HG03280 (cell line): ENCODE measurements at regions not wholly inside any gene's neighbourhood (a gene's known extent, or its start where the extent isn't known, plus 50 kb on each side); places are given as distances from the start of the nearest gene placed in this dataset.

ENCODE experiments used
- ATAC-seq: cut with Tn5 transposase; IDR thresholded peaks from one replicate; pipeline ENCODE4 v1.9.1; 2021; ENCODE audit warnings: mild to moderate bottlenecking, moderate library complexity; ENCODE audit not compliant: unreplicated experiment

DNA sequence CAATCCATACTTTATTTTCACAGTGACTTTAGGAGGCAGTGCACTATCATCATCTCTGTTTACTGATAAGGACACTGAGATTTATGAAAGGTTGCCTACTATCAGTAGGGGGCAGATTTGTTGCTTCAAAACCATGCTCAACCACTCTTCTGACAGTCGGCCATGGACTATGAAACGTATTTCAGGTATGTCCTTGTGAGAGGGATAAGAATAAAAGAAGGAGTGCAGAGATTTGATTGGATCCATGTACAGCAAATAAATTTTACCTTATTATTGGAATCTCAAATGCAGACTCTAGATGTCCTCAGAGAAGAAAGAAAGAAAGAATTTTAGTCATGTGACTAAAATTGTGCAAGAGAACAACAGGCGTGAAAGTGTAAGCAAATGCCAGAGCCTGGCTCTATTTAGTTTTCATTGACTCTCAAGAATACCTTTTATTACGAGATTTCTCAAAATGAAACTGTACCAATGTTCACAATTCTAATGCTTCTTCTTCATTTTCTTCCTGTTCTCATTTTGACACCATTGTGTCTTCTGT is 296.6 kb upstream of the RASA1 start:
- peak; percentile 59 for ATAC-seq

DNA sequence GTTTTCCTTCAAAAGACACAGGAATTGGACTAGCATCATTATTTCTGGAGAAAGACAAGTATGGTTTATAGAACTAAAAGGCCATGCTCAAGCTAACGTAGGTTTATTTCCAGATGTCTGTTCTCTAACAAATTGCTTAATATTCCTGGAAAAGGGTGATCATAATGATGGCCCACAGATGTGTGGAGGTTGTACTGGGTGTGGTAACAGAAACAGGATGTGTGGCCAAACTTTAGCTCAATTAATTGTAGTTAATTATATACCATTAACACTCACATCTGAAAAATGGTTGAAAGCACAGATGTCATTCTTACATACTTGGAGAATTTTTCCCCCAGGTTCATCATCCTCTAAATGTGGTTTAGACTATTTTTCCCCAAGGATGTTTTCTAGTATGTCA is 292.7 kb upstream of the RASA1 start:
- ATAC-seq: no peak

DNA sequence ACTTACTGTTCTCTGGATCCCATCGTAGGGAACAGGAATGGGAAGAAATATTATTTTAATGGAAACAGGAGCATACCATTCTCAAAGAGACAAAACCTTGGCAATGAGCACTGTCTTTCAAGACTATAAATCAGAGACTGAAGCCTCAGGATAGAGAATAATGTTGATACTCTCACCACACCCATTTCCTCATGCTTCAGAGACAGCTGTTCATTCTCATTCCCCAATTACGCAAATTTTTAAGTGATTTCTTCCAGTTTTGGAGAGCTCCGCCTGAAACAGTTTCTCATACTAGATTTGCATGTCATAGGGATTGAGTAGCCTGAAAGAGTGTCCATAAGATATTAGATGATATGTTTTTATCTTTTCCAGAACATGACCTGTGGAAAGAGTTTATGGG is 290.5 kb upstream of the RASA1 start:
- ATAC-seq: no peak

DNA sequence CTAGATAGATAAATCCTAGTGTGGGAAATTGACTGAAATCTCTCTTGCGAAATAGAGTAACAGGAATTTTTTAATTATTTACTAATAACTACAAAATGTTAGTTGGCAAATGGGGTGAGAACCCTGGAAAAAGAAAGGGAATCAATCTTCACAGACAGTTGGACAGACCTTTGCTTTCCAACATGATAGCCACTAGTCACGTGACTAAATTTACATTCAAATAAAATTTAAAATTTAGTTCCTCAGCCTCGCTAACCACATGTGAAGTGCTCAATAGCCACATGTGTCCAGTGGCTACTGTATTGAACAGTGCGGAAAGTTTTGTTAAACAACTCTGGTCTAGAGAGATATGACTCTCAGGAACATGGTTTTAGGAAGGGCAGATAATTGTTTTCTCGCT is 289.9 kb upstream of the RASA1 start:
- no peak for ATAC-seq

DNA sequence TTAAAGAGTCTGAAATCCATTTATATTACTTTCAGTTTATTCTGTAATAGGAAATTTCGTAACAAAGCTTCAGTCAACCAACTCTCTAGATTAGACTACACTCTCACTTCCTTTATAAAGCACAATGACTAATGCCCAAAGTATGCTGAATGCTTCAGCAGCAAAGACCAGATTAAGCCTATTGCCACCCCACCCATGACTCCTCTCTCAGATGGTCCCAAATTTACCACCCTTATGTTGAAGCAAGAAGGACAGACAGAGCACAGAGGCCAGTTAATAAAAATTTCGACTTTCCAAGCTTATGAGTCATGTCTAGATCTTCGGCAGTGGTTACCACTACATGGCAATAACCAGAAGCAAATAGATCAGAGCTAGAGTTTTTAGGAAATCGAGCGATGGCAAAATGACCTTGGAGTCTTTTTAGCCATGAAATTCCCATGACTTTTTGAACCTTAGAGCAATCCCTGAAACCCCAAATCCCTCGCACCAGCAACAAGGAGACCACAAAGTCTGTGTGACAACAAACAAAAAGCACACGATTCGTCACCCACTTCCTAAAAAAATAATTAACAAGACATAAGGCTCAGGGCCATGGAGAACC is 287.8 kb upstream of the RASA1 start:
- ATAC-seq: no peak

DNA sequence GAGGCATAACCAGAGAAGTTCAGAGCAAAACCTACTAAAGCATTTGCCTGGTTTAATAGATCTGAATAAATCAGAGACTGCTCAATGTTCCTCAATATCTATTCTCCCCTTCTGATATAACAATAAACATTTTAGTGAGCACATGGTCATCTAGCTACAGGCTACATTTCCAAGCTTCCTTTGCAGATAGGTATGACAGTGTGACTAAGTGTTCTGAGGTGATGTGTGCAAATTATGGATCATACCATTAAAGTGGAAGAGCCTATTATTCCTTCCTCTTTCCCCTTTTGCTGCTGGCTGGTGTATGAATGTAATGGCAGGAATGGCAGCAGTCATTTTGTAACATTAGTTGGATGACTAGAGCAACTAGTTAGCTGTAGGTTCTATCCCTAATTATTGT is 285.8 kb upstream of the RASA1 start:
- no peak for ATAC-seq

DNA sequence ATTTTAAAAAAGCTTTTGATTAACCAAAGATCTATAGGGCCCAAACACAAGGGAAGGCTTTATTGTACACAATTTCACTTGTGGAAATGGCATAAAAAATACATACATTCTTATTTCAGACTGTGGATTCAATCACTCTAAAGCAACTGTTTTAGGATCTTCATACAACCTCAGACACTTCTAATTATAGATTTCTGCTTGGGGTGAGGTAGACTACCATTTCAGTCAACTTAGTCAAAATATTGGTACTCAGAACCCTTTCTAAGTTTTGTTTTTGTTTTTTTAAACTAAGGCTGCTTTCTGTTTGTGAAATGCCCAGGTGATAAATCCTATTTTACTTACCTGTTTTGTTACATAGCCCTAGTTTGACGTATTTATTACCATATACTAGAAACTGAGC is 284.5 kb upstream of the RASA1 start:
- peak; percentile 56 for ATAC-seq

DNA sequence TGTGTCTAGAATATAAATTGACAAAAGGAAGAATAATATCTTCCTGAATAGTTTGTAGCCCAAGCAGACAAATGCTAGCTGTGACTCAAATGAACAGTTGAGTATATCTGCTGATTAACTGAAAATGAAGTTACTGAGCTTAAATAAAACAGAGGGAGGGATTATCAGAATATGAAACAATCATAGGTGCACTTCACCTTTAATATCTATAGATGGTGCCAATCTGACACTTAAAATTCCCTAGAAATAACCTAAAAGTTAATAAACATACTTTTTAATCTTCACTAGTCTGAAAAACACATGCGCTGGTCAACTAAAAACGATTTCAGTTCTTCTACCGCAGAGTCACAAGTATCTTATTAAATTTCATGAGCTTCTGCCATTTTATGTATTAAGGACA is 280.8 kb upstream of the RASA1 start:
- no peak for ATAC-seq

DNA sequence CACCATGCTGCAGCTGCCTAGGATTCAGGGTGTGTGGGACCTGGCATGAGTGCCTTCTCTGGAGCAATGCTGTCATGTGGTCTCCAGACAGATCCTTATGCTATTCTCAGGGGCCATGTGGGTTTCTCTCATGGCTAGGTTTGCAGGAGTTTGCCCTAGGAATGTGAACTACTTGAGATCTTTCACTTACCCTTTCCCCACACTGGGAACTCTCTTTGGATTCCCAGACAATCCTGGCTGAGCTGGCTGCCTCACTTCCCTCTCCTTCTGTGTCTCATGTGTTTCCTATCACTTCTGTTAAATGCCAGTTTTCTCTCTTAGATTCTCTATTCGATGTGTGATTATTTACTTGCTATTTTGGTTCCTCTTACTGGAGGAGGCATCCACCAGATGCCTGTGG is 270.2 kb upstream of the RASA1 start:
- ATAC-seq: no peak

DNA sequence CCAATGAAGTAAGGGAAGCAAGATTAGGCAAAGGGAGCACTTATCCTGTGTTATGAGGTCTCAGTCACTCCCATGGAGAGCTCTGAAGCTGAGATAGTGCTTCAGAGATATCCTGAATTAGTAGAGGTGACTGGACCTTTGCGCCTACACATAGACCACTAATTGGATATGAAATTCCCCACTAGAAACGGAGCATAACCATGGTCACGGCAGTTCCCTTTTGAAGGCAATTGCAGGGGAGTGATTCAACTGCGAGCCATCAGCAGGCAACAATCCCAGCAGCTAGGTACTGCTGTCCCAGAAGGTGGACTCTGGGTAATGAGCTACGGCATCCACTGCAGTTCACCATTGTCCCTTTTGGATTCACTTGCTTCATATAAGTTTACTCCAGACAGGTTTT is 267.7 kb upstream of the RASA1 start:
- ATAC-seq: no peak

DNA sequence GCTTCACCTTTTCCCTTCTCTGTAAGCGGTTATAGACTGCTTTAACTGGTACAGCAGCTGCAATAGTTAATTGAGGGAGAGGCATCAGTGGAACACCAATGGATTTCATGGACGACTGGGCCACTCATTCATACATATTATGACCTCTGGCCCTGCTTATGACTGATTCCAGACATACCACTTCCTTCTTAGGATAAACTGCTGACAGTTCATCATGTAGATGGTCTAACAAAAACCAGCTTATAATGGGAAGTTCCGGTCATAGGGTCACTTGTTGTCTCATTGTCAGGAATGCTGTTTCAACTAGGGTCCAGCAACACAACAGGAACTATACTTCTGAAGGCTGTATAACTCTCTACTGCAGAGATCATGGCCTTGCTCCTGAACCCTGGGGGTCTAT is 265.2 kb upstream of the RASA1 start:
- no peak for ATAC-seq

DNA sequence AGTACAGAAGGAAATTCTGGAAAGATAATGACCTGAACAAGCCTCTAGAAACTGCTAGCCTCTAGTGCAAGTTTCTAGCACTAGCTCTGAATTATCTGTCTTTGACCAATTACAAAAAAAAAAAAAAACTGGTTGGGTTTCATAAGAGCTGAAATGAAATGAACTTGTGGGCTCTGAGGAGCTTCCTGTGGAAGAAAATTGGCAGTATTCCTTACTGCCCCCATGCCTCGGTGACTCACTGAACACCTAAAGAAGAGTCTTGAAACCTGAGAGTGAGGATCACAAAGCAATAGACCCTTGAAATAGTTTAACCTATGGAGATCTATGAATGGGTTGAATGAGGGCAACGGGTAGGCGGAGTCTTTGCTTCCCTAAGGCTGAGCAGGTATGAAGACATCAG is 263.6 kb upstream of the RASA1 start:
- no peak for ATAC-seq

DNA sequence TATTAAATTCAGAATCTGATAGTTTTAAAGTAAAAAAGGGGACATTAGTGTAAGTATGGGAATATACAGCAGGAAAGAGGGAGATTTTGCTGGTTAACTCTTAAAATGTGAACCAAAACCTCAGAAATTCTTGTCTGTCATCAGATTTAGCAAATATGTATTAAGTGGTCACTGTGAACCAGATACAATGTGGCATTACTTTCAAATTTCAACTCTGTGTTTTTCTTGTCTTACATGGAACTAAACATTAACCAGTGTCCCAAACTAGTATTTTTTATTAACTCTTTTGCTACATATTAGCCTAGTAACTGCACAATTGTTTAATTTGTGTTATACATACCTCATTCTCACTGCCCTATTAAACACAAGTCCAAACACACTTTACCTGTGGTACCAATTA is 259.9 kb upstream of the RASA1 start:
- no peak for ATAC-seq

DNA sequence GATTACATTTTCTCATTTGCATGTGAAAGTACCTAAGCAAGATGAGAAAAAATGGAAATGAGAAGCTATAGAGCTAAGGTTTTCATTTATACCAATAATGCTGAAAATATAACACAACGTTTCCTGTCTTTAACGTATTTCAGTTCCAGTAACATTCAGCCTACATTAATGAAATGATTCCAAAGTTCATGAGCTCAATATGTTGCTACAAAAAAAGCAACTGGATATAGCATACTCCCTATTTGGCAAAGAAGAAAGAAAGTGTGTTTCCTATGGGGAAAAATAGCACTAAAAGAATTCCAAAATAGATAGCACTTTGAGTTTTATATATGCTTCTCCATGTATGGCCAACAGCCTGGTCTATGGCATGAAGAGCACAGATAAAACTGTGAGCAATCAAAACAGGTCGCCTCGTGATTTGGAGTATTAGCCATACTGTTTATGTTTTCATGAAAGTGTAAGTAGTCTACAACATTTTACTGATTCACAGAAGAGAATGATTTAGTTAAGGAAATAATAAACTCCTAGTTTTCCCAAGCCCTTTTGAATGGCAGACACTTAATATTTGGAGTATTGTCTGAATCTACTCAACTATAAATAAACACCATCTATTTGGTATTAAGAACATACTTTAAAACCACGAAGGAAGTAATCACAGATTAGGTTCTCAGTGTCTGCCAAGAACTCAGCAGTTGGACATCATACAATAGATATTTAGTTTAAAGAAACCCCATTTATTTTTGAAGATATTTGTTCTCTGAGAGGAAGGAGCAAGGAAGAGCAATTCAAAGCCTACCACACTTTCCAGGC is 258.7 kb upstream of the RASA1 start:
- no peak for ATAC-seq

DNA sequence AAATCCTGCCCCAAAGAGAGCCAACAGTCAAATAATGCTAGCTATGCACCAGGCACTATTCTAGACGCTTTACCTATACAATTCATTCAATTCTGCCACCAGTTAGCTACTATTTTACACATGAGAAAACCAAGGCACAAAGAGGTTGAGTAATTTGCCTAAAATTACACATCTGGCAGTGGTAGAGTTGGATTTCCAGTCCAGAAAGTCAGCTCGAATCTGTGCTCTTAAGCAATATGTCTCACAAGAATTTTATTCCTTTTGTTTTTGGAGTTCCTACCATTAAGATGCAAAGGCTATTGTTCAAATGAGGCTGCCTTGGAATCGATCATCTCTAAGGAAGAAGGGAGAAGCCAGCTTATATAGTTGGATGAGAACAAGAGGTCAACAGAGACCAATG is 256.9 kb upstream of the RASA1 start:
- no peak for ATAC-seq

DNA sequence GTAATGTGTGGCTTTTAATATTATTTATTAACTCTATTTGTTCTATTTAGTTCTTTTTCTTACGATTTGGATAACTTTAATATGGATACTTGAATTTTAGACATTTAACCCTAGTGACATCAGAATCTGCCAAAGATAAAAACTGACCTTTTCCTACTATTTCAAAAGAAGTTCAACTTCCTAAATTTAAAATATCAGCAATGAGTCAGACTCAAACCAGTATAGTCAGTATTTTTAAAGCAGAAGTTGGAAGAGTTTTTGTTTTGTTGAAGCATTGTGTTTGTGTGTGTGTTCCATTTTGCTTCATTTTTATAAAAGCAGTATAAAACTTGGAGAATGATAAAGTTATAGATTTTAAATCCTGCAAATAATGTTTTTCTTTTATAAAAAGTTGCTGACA is 251.8 kb upstream of the RASA1 start:
- no peak for ATAC-seq

DNA sequence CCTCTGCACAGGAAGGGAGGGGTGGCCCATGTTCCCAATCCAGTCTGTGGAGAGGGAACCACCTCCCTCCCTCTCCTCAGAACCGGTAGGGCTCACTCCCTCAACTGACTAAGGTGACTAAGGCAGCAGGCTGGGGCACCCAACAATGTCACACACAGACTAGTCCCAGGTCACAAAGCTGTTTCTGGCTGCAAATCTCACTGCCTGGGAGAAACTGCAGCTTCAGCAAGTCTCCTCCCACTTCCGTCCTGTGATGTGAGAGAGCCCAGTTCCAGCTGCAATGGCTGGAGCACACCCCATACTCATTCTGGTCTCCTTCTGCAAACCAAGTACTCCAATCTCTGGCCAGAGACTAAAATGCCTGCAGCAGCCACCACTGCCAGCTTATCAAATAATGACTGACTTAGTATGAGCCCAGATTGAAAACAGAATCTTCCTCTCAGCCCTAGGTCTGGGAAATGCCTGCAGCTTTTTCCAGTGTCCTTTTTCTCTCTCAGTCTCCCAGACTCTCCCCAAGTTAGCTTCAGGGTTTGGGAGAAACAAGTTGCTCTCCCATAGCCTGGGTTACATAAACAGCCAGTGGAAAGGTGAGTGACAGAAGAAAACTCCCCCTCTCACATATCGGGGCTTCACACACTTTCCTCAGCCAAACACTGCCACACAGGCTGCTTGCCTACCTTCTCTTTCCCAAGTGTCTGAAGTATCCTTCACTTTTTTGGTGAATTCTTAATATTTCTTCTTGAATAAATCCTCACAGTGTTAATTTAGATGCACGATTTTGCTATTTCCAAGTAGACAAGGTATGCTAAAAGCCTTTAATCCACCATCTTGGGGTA is 247.4 kb upstream of the RASA1 start:
- ATAC-seq: peak; percentile 87

DNA sequence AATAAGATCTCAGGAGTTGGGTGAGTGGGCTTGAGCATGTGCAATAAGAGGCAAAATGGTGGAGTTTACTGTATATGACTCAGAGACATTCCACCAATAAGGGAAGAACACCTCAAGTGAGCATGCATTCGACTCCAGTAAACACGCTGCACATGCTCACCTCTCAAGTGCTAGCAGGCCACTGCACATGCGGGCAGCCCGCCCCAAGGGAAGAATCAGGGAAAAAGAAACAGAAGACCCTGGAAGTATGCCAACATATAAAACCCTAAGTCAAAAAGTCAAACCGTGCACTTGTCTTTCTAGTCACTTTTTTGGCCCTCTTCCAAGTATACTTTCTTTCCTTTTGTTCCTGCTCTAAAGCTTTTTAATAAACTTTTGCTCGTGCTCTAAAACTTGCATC is 245.3 kb upstream of the RASA1 start:
- ATAC-seq: no peak

DNA sequence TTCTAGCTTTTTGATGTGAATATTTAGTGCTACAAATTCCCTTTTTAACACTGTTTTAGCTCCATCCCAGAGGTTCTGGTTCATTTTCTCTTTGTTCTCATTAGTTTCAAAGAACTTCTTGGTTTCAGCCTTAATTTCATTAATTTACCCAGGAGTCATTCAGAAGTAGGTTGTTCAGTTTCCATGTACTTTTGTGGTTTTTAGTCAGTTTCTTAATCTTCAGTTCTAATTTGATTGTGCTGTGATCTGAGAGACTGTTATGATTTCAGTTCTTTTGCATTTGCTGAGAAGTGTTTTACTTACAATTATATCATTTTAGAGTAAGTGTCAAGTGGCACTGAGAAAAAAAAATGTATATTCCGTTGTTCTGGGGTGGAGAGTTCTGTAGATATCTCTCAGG is 240.1 kb upstream of the RASA1 start:
- no peak for ATAC-seq

DNA sequence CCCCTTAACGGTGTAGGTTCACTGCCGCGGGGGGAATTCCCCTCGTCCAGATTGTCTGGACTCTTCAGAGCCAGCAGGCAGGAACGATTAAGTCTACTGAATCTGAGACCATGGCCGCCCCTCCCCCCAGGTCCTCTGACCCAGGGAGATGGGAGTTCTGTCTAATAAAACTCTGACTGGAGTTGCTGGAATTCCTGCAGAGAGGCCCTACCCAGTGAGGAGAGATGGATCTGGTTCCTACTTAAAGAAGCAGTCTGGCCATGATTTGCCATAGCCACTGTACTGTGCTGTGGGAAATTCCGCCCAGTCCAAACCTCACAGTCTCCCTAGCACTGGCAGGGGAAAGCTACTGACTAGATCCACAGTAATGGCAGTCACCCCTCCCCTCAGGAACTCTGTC is 237.7 kb upstream of the RASA1 start:
- ATAC-seq: no peak

DNA sequence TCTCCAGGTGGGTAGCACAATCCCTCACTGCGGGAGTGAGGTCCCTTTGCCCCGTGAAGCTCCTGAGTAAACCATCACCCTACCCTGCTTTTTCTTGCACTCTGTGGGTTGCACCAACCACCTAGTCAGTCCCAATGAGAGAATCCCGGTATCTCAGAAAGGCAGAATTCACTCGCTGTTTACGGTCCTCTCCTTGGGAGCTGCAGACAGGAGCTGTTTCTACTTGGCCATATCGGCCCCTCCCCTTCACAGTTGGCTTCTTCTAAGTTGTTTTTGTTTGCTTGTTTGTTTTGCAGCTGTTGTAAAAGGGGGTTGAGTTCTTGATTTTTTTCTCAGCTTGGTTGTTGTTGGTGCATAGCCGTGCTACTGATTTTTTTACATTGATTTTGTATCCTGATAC is 237.0 kb upstream of the RASA1 start:
- no peak for ATAC-seq

DNA sequence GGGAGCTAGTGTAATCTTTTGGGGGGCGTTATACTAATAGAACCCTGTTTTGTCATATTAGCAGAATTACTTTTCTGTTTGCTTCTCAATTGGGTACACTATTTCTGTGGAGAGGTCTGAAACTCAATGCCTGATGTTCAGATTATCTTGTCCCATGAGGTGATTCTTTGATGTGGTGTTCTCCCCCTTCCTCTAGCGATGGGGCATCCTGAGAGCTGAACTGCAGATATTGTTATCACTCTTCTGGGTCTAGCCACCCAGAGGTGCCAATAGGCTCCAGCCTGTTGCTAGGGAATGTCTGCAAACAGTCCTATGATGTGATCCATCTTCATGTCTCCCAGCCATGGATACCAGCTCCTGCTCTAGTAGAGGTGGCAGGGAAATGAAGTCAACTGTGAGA is 233.1 kb upstream of the RASA1 start:
- ATAC-seq: no peak
